ENCODE measurements at regions not wholly inside any gene's neighbourhood (a gene's known extent, or its start where the extent isn't known, plus 50 kb on each side); places are given as distances from the start of the nearest gene placed in this dataset.

DNA sequence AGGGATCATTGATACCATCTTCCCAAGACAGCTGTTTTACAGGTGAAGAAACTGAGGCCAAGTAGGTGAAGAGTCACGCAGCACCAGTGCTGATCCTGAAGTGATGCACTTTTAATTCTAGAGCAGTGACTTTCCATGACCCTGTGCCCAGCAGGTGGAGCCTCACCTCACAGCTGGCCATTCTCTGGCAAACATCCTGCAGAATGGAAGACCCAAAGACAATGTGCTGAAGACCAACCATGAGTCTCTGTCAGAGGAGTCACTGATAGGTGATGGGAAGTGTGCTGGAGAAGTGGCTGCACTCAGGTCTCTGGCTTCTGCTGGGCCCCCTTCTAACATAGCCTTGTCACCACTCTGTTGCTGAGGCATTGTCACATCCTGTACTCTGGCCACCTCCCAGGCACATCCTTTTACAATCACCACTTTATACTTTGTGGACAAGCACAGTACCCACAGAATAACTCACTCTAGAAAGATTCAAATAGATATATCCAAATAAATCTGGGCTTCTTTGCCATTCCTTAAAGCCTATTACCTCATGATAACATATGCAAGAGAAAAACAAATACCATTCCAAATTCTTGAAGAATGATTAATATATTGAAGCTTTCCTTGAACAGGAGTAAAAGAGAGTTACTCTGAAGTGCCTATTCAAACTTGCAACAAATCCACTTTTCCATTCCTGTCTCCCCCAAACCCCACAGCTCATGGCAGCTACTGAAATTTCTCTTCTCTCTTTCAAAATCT lies 64.1 kb upstream of the SCOC start:
- Histone ChIP-seq H3K27me3 (ENCODE audit: insufficient read depth, low read length) (no peaks in the 10 kb centered on the region), H3K4me2 (ENCODE audit: low read length) (no peak overlapping the region), H3K4me1 (ENCODE audit: control insufficient read depth in 1 of 2, insufficient read depth in 2 of 2, low read length in 2 of 2) (no peaks in the 10 kb centered on the region), H3K9me3 (ENCODE audit: control insufficient read depth in 1 of 2, insufficient read depth in 1 of 2, low read depth in 1 of 2, low read length in 2 of 2) (no peaks in the 10 kb centered on the region), H3K27ac (ENCODE audit: low read depth, low read length) (no peak overlapping the region), H2AFZ (ENCODE audit: low read depth, low read length, poor library complexity, severe bottlenecking) (no peak overlapping the region), H4K20me1 (ENCODE audit: insufficient read depth) (no peaks in the 10 kb centered on the region), H3K79me2 (ENCODE audit: insufficient read depth, low read length) (no peaks in the 10 kb centered on the region), H3K4me3 (replicated peaks in 1 of 2; ENCODE audit: low read depth in 1 of 2, low read length in 2 of 2) (no peak overlapping the region), H3K9me2 (ENCODE audit: insufficient read depth) (no peaks in the 10 kb centered on the region), H3K36me3 (ENCODE audit: control insufficient read depth in 1 of 2, insufficient read depth in 2 of 2, low read length in 2 of 2) (no peaks in the 10 kb centered on the region), H3K9ac (ENCODE audit: low read length) (no peak overlapping the region)
- DNase-seq (ENCODE audit: low read depth, low spot score) (no peak), ATAC-seq (peak; percentile 38; the same call in 1 of the 2 replicates)
- CTCF ChIA-PET = interaction anchor here (1.7 kb wide), 1 partner anchor 9 kb away, joined by 9 read pairs; no protein-coding TSS in a partner anchor
- POLR2A ChIA-PET = no interaction called here
- BruUV-seq (replicated peaks) = no TSS peak
- TF ChIP-seq ATF3 (IDR thresholded peaks at IDR 0.05) = no peak
- TF ChIP-seq RAD21 (IDR thresholded peaks at IDR 0.05; ENCODE audit: low read depth) = peak; percentile 23; the same call in 1 of the 2 replicates
- 0 out of 2 replicates have a peak, but pooled peaks have one; percentile 12 for TF ChIP-seq MAX (IDR thresholded peaks at IDR 0.05)
- no peak for TF ChIP-seq CBX3 (IDR thresholded peaks at IDR 0.05; ENCODE audit: low read depth)
- TF ChIP-seq EGR1 (IDR thresholded peaks at IDR 0.05; ENCODE audit: low read depth) = no peak
- TF ChIP-seq, protein P1, sequence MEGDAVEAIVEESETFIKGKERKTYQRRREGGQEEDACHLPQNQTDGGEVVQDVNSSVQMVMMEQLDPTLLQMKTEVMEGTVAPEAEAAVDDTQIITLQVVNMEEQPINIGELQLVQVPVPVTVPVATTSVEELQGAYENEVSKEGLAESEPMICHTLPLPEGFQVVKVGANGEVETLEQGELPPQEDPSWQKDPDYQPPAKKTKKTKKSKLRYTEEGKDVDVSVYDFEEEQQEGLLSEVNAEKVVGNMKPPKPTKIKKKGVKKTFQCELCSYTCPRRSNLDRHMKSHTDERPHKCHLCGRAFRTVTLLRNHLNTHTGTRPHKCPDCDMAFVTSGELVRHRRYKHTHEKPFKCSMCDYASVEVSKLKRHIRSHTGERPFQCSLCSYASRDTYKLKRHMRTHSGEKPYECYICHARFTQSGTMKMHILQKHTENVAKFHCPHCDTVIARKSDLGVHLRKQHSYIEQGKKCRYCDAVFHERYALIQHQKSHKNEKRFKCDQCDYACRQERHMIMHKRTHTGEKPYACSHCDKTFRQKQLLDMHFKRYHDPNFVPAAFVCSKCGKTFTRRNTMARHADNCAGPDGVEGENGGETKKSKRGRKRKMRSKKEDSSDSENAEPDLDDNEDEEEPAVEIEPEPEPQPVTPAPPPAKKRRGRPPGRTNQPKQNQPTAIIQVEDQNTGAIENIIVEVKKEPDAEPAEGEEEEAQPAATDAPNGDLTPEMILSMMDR (IDR thresholded peaks at IDR 0.05 in 2 of 3, conservative IDR thresholded peaks at IDR 0.05 in 1 of 3; ENCODE audit: borderline replicate concordance in 1 of 3, insufficient read depth in 1 of 3, low read depth in 2 of 3, low read length in 2 of 3) = peak in 2 of 3 experiments; percentile 16 to 22; a peak in 2 of 6 replicates
- RAD21 ChIA-PET (ENCODE audit: low non-redundant PET in 1 of 2, low total read pairs in 2 of 2, uncharacterized antibody in 2 of 2, unreplicated experiment in 2 of 2) = no interaction called here
- intact Hi-C loops (cut with micrococcal nuclease) = no loop called here

Data from HCT116 (cell line).